ENCODE measurements at regions not wholly inside any gene's neighbourhood (a gene's known extent, or its start where the extent isn't known, plus 50 kb on each side); places are given as distances from the start of the nearest gene placed in this dataset.

GRCh38 chr12:107164392-107164791 lies 71.0 kb upstream of the CRY1 start:
- TF ChIP-seq CTCF (conservative IDR thresholded peaks at IDR 0.05; ENCODE audit: low read depth, low read length) (no peak), EZH2 (IDR thresholded peaks at IDR 0.05; ENCODE audit: borderline replicate concordance, low read depth, low read length, poor library complexity, severe bottlenecking) (no peak)
